GM12878 (cell line): ENCODE measurements at regions not wholly inside any gene's neighbourhood (a gene's known extent, or its start where the extent isn't known, plus 50 kb on each side); places are given as distances from the start of the nearest gene placed in this dataset.

Experiments used
- ATAC-seq: fragments of 200-7000 bp; cut with Tn5 transposase; 3 replicates; pipeline ENCODE4 v1.9.1; 2020; ENCODE audit warnings: mild to moderate bottlenecking, moderate library complexity
- BruUV-seq: library from RNA; stranded (reverse); fragments of 400-500 nt; replicated peaks from 2 replicates; lab custom pipeline; 2021; lab: Mats Ljungman, UMichigan
- CTCF ChIA-PET: fragments of 300-600 bp; sonication (Branson Sonifier 250); formaldehyde crosslinking; extraction: SDS; loops from one replicate; lab custom pipeline; 2021; ENCODE audit warnings: inconsistent platforms; lab: Yijun Ruan, JAX
- POLR2A ChIA-PET: fragments of 350-600 bp; formaldehyde crosslinking; extraction: SDS; loops from one replicate; lab custom pipeline; 2021; ENCODE audit warnings: inconsistent platforms; lab: Charles Lee
- RAD21 ChIA-PET: fragments of 300-600 bp; sonication (Branson Sonifier 250); formaldehyde crosslinking; loops from one replicate; lab custom pipeline; 2023; ENCODE audit warnings: antibody characterized with exemption; ENCODE audit not compliant: unreplicated experiment; lab: Charles Lee
- SMC1A ChIA-PET: fragments of 300-600 bp; sonication (Branson Sonifier 250); formaldehyde crosslinking; loops from one replicate; lab custom pipeline; 2023; ENCODE audit not compliant: unreplicated experiment, uncharacterized antibody; lab: Charles Lee
- DNase-seq: peaks from one replicate; pipeline ENCODE4 v3.0.0-alpha.2; 2011; ENCODE audit warnings: low read depth, low spot score
- FAIRE-seq: peaks from 3 replicates; lab custom pipeline; 2011; peaks lifted over from hg19 to GRCh38; lab: Jason Lieb, UNC
- H2AFZ ChIP-seq: 2 replicates; pipeline ENCODE4 v1.6.0; 2011; ENCODE audit warnings: low read depth, low read length, control low read depth; ENCODE audit not compliant: control insufficient read depth
- H3K27ac ChIP-seq: 2 replicates; pipeline ENCODE4 v1.5.1; 2011; ENCODE audit warnings: control low read depth; ENCODE audit not compliant: control insufficient read depth, insufficient read depth
- H3K27me3 ChIP-seq, 2 experiments: replicated peaks in 1 of 2; 2 replicates each; pipeline versions ENCODE4 v1.6.0 to v1.6.1; 2011; ENCODE audit warnings: low read length in 1 of 2; ENCODE audit not compliant: control insufficient read depth in 2 of 2, insufficient read depth in 2 of 2
- H3K36me3 ChIP-seq, 2 experiments: 2 replicates each; pipeline ENCODE4 v1.5.1; 2011; ENCODE audit warnings: low read length in 1 of 2; ENCODE audit not compliant: control insufficient read depth in 2 of 2, insufficient read depth in 2 of 2
- H3K4me1 ChIP-seq: 2 replicates; pipeline ENCODE4 v1.6.1; 2011; ENCODE audit warnings: mild to moderate bottlenecking, low read length, moderate library complexity, mixed read lengths; ENCODE audit not compliant: control insufficient read depth, insufficient read depth
- H3K4me2 ChIP-seq: 2 replicates; pipeline ENCODE4 v1.6.0; 2011; ENCODE audit warnings: control low read depth; ENCODE audit not compliant: control insufficient read depth, insufficient read depth
- H3K4me3 ChIP-seq: fragments of 200-600 bp; sonication (generic); 2 replicates; pipeline ENCODE4 v1.5.1; 2016
- H3K79me2 ChIP-seq: 2 replicates; pipeline ENCODE4 v1.6.0; 2011; ENCODE audit warnings: low read length; ENCODE audit not compliant: control insufficient read depth, insufficient read depth
- H3K9ac ChIP-seq: 2 replicates; pipeline ENCODE4 v1.8.0; 2011; ENCODE audit warnings: low read length, control low read depth, mixed read lengths; ENCODE audit not compliant: control insufficient read depth, insufficient read depth
- H3K9me3 ChIP-seq: replicated peaks from 3 replicates; pipeline ENCODE4 v1.5.1; 2011; ENCODE audit warnings: mild to moderate bottlenecking, low read length; ENCODE audit not compliant: control insufficient read depth, insufficient read depth
- H4K20me1 ChIP-seq: 2 replicates; pipeline ENCODE4 v1.6.0; 2011; ENCODE audit not compliant: control insufficient read depth, insufficient read depth
- BCL11A ChIP-seq: IDR thresholded peaks from 2 replicates; pipeline ENCODE4 v1.6.1; 2011; ENCODE audit warnings: low read depth, low read length
- BHLHE40 ChIP-seq, 2 experiments: fragments of 450-650 bp in 1 of 2; IDR thresholded peaks; 2 replicates each; pipeline ENCODE4 v1.6.1; 2011 to 2017; ENCODE audit warnings: low read depth in 2 of 2, borderline replicate concordance in 1 of 2, improper control_type of control experiment in 1 of 2, low read length in 1 of 2, mild to moderate bottlenecking in 1 of 2
- CBX3 ChIP-seq: fragments of 200-600 bp; sonication (generic); IDR thresholded peaks from 2 replicates; pipeline ENCODE4 v1.6.1; 2016; ENCODE audit warnings: low read depth, borderline replicate concordance
- CHD2 ChIP-seq: IDR thresholded peaks from 2 replicates; pipeline ENCODE4 v1.6.1; 2011; ENCODE audit warnings: low read depth, low read length, improper control_type of control experiment, borderline replicate concordance
- CHD4 ChIP-seq: fragments of 200-600 bp; sonication (generic); IDR thresholded peaks from 2 replicates; pipeline ENCODE4 v1.6.1; 2016; ENCODE audit warnings: mild to moderate bottlenecking
- DPF2 ChIP-seq: fragments of 450-650 bp; IDR thresholded peaks from 2 replicates; pipeline ENCODE4 v1.6.1; 2017; ENCODE audit warnings: mild to moderate bottlenecking
- IKZF2 ChIP-seq, 2 experiments: fragments of 450-650 bp; IDR thresholded peaks; 2 replicates each; pipeline ENCODE4 v1.6.1; 2017; ENCODE audit warnings: mild to moderate bottlenecking in 2 of 2, moderate library complexity in 2 of 2
- RUNX3 ChIP-seq: IDR thresholded peaks from 2 replicates; pipeline ENCODE4 v1.6.1; 2012; ENCODE audit warnings: low read length, inconsistent platforms
- SIX5 ChIP-seq: IDR thresholded peaks from 2 replicates; pipeline ENCODE4 v1.6.1; 2011; ENCODE audit warnings: mild to moderate bottlenecking, low read depth, low read length, moderate library complexity; ENCODE audit not compliant: severe bottlenecking
- SP1 ChIP-seq: IDR thresholded peaks from one replicate; pipeline ENCODE4 v1.6.1; 2011; ENCODE audit warnings: low read depth, low read length
- SREBF1 ChIP-seq: IDR thresholded peaks from 2 replicates; pipeline ENCODE4 v1.6.1; 2012; ENCODE audit warnings: mild to moderate bottlenecking, low read length
- WGBS: methylation state at CpG from one replicate; pipeline ENCODE4 v1.1.6; 2016; ENCODE audit warnings: low lambda C conversion rate; ENCODE audit not compliant: insufficient replicate concordance, insufficient coverage; ENCODE audit errors: missing lambda C conversion rate; 5-methylcytosine and 5-hydroxymethylcytosine counted together
- in situ Hi-C: fragments of 300-500 bp; cut with MboI; formaldehyde crosslinking; loops from 9 replicates; pipeline ENCODE4 v1.14.3; 2018; ENCODE audit warnings: mixed read lengths
- intact Hi-C: fragments of 100-400 bp; cut with micrococcal nuclease; formaldehyde crosslinking; loops from one replicate; pipeline ENCODE4 v1.14.2; 2022; ENCODE audit not compliant: unreplicated experiment
- TF ChIP-seq, protein P1 (sequence below): fragments of 450-650 bp; IDR thresholded peaks from 2 replicates; pipeline ENCODE4 v1.6.1; 2017; ENCODE audit warnings: mild to moderate bottlenecking, moderate library complexity
- TF ChIP-seq, protein P2 (sequence below): fragments of 450-650 bp; IDR thresholded peaks from 2 replicates; pipeline ENCODE4 v1.6.1; 2017; ENCODE audit warnings: mild to moderate bottlenecking, moderate library complexity
- TF ChIP-seq, protein P3 (sequence below): fragments of 450-650 bp; formaldehyde crosslinking; IDR thresholded peaks from 2 replicates; pipeline ENCODE4 v1.4.0; 2020; ENCODE audit warnings: mild to moderate bottlenecking, moderate library complexity

DNA sequence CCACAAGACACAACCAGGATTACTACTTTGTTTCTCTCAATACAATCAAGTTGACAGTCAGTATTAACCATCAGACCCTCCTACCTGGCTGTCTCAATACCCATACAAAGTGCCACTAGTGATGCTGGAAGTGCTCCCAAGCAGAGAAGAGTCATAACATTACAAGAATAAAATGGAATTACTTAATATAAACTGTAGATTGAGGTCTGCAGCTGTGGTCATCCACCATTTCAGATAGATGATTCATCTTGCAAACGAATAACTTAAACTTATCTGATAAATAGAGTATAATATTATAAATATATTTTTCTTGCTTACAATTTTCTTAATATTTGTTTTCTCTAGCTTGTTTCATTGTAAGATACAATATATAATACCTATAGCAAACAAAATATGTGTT lies 1034.2 kb upstream of the PCDH10 start:
- no peaks in the 10 kb centered on the region for H3K79me2 ChIP-seq
- CTCF ChIA-PET = no interaction called here
- SMC1A ChIA-PET = interaction anchor here (0.7 to 1.8 kb wide), 4 partner anchors 8 to 15 kb away, joined by 3 to 9 read pairs (median 4); no protein-coding TSS in a partner anchor
- POLR2A ChIA-PET = no interaction called here
- RAD21 ChIA-PET = no interaction called here
- H3K9me3 ChIP-seq = no peaks in the 10 kb centered on the region
- intact Hi-C loops = no loop called here
- no peak overlapping the region for H2AFZ ChIP-seq
- H3K4me1 ChIP-seq = no peaks in the 10 kb centered on the region
- H3K27ac ChIP-seq = no peak overlapping the region
- no TSS peak for BruUV-seq
- DNase-seq = no peak
- in situ Hi-C loops = no loop called here
- H3K4me3 ChIP-seq = no peak overlapping the region
- H3K4me2 ChIP-seq = no peak overlapping the region
- H3K36me3 ChIP-seq = no peaks in the 10 kb centered on the region
- no peak overlapping the region for H3K9ac ChIP-seq
- WGBS = 0% methylated on average over 1 of the region's 1 CpG
- ATAC-seq = no peak
- H3K27me3 ChIP-seq = no peaks in the 10 kb centered on the region
- H4K20me1 ChIP-seq = no peaks in the 10 kb centered on the region
- no peak for FAIRE-seq
- TF ChIP-seq, protein P1, sequence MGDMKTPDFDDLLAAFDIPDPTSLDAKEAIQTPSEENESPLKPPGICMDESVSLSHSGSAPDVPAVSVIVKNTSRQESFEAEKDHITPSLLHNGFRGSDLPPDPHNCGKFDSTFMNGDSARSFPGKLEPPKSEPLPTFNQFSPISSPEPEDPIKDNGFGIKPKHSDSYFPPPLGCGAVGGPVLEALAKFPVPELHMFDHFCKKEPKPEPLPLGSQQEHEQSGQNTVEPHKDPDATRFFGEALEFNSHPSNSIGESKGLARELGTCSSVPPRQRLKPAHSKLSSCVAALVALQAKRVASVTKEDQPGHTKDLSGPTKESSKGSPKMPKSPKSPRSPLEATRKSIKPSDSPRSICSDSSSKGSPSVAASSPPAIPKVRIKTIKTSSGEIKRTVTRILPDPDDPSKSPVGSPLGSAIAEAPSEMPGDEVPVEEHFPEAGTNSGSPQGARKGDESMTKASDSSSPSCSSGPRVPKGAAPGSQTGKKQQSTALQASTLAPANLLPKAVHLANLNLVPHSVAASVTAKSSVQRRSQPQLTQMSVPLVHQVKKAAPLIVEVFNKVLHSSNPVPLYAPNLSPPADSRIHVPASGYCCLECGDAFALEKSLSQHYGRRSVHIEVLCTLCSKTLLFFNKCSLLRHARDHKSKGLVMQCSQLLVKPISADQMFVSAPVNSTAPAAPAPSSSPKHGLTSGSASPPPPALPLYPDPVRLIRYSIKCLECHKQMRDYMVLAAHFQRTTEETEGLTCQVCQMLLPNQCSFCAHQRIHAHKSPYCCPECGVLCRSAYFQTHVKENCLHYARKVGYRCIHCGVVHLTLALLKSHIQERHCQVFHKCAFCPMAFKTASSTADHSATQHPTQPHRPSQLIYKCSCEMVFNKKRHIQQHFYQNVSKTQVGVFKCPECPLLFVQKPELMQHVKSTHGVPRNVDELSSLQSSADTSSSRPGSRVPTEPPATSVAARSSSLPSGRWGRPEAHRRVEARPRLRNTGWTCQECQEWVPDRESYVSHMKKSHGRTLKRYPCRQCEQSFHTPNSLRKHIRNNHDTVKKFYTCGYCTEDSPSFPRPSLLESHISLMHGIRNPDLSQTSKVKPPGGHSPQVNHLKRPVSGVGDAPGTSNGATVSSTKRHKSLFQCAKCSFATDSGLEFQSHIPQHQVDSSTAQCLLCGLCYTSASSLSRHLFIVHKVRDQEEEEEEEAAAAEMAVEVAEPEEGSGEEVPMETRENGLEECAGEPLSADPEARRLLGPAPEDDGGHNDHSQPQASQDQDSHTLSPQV = no peak
- TF ChIP-seq SREBF1 (no peak), DPF2 (no peak), RUNX3 (no peak), CHD2 (no peak), BCL11A (no peak), IKZF2 (IDR thresholded peaks at IDR 0.05) (no peak), CBX3 (no peak), SIX5 (no peak), SP1 (no peak), CHD4 (no peak), BHLHE40 (IDR thresholded peaks at IDR 0.05; ENCODE audit: borderline replicate concordance in 1 of 2, low read depth in 2 of 2, low read length in 1 of 2) (no peak)
- TF ChIP-seq, protein P2, sequence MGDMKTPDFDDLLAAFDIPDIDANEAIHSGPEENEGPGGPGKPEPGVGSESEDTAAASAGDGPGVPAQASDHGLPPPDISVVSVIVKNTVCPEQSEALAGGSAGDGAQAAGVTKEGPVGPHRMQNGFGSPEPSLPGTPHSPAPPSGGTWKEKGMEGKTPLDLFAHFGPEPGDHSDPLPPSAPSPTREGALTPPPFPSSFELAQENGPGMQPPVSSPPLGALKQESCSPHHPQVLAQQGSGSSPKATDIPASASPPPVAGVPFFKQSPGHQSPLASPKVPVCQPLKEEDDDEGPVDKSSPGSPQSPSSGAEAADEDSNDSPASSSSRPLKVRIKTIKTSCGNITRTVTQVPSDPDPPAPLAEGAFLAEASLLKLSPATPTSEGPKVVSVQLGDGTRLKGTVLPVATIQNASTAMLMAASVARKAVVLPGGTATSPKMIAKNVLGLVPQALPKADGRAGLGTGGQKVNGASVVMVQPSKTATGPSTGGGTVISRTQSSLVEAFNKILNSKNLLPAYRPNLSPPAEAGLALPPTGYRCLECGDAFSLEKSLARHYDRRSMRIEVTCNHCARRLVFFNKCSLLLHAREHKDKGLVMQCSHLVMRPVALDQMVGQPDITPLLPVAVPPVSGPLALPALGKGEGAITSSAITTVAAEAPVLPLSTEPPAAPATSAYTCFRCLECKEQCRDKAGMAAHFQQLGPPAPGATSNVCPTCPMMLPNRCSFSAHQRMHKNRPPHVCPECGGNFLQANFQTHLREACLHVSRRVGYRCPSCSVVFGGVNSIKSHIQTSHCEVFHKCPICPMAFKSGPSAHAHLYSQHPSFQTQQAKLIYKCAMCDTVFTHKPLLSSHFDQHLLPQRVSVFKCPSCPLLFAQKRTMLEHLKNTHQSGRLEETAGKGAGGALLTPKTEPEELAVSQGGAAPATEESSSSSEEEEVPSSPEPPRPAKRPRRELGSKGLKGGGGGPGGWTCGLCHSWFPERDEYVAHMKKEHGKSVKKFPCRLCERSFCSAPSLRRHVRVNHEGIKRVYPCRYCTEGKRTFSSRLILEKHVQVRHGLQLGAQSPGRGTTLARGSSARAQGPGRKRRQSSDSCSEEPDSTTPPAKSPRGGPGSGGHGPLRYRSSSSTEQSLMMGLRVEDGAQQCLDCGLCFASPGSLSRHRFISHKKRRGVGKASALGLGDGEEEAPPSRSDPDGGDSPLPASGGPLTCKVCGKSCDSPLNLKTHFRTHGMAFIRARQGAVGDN = no peak
- TF ChIP-seq, protein P3, sequence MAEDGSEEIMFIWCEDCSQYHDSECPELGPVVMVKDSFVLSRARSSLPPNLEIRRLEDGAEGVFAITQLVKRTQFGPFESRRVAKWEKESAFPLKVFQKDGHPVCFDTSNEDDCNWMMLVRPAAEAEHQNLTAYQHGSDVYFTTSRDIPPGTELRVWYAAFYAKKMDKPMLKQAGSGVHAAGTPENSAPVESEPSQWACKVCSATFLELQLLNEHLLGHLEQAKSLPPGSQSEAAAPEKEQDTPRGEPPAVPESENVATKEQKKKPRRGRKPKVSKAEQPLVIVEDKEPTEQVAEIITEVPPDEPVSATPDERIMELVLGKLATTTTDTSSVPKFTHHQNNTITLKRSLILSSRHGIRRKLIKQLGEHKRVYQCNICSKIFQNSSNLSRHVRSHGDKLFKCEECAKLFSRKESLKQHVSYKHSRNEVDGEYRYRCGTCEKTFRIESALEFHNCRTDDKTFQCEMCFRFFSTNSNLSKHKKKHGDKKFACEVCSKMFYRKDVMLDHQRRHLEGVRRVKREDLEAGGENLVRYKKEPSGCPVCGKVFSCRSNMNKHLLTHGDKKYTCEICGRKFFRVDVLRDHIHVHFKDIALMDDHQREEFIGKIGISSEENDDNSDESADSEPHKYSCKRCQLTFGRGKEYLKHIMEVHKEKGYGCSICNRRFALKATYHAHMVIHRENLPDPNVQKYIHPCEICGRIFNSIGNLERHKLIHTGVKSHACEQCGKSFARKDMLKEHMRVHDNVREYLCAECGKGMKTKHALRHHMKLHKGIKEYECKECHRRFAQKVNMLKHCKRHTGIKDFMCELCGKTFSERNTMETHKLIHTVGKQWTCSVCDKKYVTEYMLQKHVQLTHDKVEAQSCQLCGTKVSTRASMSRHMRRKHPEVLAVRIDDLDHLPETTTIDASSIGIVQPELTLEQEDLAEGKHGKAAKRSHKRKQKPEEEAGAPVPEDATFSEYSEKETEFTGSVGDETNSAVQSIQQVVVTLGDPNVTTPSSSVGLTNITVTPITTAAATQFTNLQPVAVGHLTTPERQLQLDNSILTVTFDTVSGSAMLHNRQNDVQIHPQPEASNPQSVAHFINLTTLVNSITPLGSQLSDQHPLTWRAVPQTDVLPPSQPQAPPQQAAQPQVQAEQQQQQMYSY (CRISPR knock-in tag) = no peak
